Endodermal cell (in vitro differentiated cells): ENCODE measurements at regions not wholly inside any gene's neighbourhood (a gene's known extent, or its start where the extent isn't known, plus 50 kb on each side); places are given as distances from the start of the nearest gene placed in this dataset.

Experiments used
- DNase-seq: peaks from one replicate; pipeline ENCODE4 v3.0.0-alpha.2; 2017
- H3K27ac ChIP-seq: 2 replicates; pipeline ENCODE4 v1.5.1; 2013; ENCODE audit warnings: mild to moderate bottlenecking, low read depth, low read length, moderate library complexity
- H3K27me3 ChIP-seq: 2 replicates; pipeline ENCODE4 v1.6.1; 2013; ENCODE audit warnings: mild to moderate bottlenecking, low read length, moderate library complexity; ENCODE audit not compliant: insufficient read depth, control insufficient read depth, poor library complexity, severe bottlenecking
- H3K36me3 ChIP-seq: 2 replicates; pipeline ENCODE4 v1.7.0; 2013; ENCODE audit warnings: mild to moderate bottlenecking, low read length, moderate library complexity; ENCODE audit not compliant: control insufficient read depth, insufficient read depth
- H3K4me1 ChIP-seq: one replicate; pipeline ENCODE4 v1.7.0; 2013; ENCODE audit warnings: low read length; ENCODE audit not compliant: control insufficient read depth, insufficient read depth
- H3K4me3 ChIP-seq: 2 replicates; pipeline ENCODE4 v1.5.1; 2013; ENCODE audit warnings: mild to moderate bottlenecking, low read length, moderate library complexity
- H3K9ac ChIP-seq: 2 replicates; pipeline ENCODE4 v1.6.1; 2013; ENCODE audit warnings: mild to moderate bottlenecking, low read length, moderate library complexity; ENCODE audit not compliant: poor library complexity, severe bottlenecking; ENCODE audit errors: extremely low read depth
- H3K9me3 ChIP-seq: 2 replicates; pipeline ENCODE4 v1.6.1; 2013; ENCODE audit warnings: mild to moderate bottlenecking, low read length, moderate library complexity; ENCODE audit not compliant: control insufficient read depth
- H3K27ac Mint-ChIP-seq: 2 replicates; pipeline ENCODE4 v1.8.0; 2020; ENCODE audit warnings: mixed read lengths
- H3K27me3 Mint-ChIP-seq: 2 replicates; pipeline ENCODE4 v1.8.0; 2021; ENCODE audit warnings: mild to moderate bottlenecking, mixed read lengths; ENCODE audit not compliant: insufficient read depth
- H3K36me3 Mint-ChIP-seq: 2 replicates; pipeline ENCODE4 v1.8.0; 2020; ENCODE audit warnings: low read depth, mixed read lengths
- H3K4me1 Mint-ChIP-seq: 2 replicates; pipeline ENCODE4 v1.8.0; 2020; ENCODE audit warnings: mixed read lengths
- H3K4me3 Mint-ChIP-seq: 2 replicates; pipeline ENCODE4 v1.8.0; 2020; ENCODE audit warnings: mild to moderate bottlenecking, moderate library complexity, mixed read lengths
- H3K9me3 Mint-ChIP-seq: 2 replicates; pipeline ENCODE4 v1.8.0; 2020; ENCODE audit warnings: mild to moderate bottlenecking, mixed read lengths
- WGBS, 2 experiments: methylation state at CpG; one replicate each; pipeline versions ENCODE4 v1.1.5 to v1.1.7; 2013; ENCODE audit warnings: missing lambda C conversion rate in 2 of 2, mixed read lengths in 1 of 2; ENCODE audit not compliant: insufficient coverage in 1 of 2, insufficient read length in 1 of 2; 5-methylcytosine and 5-hydroxymethylcytosine counted together
- TF ChIP-seq, protein P1 (sequence below): fragments of 200-600 bp; sonication (generic); conservative IDR thresholded peaks from 2 replicates; pipeline ENCODE4 v1.5.0; 2021; ENCODE audit warnings: antibody characterized with exemption, mild to moderate bottlenecking

DNA sequence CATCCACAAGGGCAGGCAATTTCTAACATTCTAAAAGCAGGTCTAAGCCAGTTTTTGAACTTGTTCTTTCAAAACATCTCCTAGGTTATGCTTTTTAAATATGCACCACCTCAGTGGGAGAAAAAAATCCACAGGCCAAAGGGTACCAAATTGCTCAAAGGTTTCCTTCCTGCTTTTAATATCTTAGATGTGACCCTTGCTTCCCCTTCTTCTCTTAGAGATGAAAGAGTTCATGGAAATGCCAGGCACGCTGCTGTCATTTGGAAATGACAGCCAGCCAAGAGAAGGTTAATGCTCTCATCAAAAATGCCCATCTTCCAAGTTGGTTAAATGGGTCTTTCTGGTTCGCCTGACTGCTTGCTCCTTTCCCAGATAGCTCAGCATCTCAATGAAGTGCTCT, 497.1 kb downstream of the CD83 start:
- peaks cover 2% of the 10 kb centered on the region for H3K27me3 Mint-ChIP-seq
- no peak overlapping the region for H3K4me3 Mint-ChIP-seq
- no peaks in the 10 kb centered on the region for H3K36me3 ChIP-seq
- H3K9me3 ChIP-seq: peaks cover 13% of the 10 kb centered on the region
- H3K9ac ChIP-seq: no peak overlapping the region
- no peaks in the 10 kb centered on the region for H3K4me1 ChIP-seq
- peaks cover 8% of the 10 kb centered on the region for H3K4me1 Mint-ChIP-seq
- no peak overlapping the region for H3K27ac ChIP-seq
- H3K27ac Mint-ChIP-seq: no peak overlapping the region
- TF ChIP-seq, protein P1, sequence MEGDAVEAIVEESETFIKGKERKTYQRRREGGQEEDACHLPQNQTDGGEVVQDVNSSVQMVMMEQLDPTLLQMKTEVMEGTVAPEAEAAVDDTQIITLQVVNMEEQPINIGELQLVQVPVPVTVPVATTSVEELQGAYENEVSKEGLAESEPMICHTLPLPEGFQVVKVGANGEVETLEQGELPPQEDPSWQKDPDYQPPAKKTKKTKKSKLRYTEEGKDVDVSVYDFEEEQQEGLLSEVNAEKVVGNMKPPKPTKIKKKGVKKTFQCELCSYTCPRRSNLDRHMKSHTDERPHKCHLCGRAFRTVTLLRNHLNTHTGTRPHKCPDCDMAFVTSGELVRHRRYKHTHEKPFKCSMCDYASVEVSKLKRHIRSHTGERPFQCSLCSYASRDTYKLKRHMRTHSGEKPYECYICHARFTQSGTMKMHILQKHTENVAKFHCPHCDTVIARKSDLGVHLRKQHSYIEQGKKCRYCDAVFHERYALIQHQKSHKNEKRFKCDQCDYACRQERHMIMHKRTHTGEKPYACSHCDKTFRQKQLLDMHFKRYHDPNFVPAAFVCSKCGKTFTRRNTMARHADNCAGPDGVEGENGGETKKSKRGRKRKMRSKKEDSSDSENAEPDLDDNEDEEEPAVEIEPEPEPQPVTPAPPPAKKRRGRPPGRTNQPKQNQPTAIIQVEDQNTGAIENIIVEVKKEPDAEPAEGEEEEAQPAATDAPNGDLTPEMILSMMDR: no peak
- 85 to 94% methylated on average over 2 of the region's 2 CpGs for WGBS, 2 experiments
- peaks cover 2% of the 10 kb centered on the region for H3K36me3 Mint-ChIP-seq
- H3K4me3 ChIP-seq: no peak overlapping the region
- no peak for DNase-seq
- peaks cover 23% of the 10 kb centered on the region for H3K9me3 Mint-ChIP-seq
- no peaks in the 10 kb centered on the region for H3K27me3 ChIP-seq

DNA sequence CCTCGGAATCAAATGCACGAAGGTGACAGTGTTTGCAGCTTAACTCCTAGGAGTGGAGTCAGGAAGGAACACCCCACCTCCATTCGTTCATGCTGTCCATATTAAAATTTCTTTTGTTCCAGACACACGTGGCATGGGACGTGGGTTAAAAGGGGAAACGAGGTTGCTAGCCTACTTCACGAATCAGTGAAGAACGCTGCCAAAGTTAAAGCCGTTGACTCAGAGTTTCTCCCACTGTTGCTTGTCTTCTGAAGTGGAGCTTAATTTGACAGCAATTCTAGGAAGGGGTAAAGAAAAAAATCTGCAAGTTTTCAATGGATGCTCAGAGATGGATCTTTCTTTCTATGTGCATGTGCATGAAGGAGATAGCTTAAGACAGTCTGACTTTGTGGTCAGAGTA, 499.1 kb downstream of the CD83 start:
- WGBS, 2 experiments: 91 to 95% methylated on average over 7 to 9 of the region's 9 CpGs
- H3K27me3 ChIP-seq: no peaks in the 10 kb centered on the region
- no peak overlapping the region for H3K9ac ChIP-seq
- no peak overlapping the region for H3K4me3 Mint-ChIP-seq
- no peak for DNase-seq
- TF ChIP-seq, protein P1: no peak
- H3K36me3 ChIP-seq: no peaks in the 10 kb centered on the region
- no peak overlapping the region for H3K27ac Mint-ChIP-seq
- peaks cover 2% of the 10 kb centered on the region for H3K36me3 Mint-ChIP-seq
- H3K27me3 Mint-ChIP-seq: peaks cover 2% of the 10 kb centered on the region
- H3K27ac ChIP-seq: no peak overlapping the region
- H3K4me3 ChIP-seq: no peak overlapping the region
- H3K9me3 ChIP-seq: peaks cover 13% of the 10 kb centered on the region
- no peaks in the 10 kb centered on the region for H3K4me1 ChIP-seq
- peaks cover 13% of the 10 kb centered on the region for H3K4me1 Mint-ChIP-seq
- H3K9me3 Mint-ChIP-seq: peaks cover 18% of the 10 kb centered on the region

DNA sequence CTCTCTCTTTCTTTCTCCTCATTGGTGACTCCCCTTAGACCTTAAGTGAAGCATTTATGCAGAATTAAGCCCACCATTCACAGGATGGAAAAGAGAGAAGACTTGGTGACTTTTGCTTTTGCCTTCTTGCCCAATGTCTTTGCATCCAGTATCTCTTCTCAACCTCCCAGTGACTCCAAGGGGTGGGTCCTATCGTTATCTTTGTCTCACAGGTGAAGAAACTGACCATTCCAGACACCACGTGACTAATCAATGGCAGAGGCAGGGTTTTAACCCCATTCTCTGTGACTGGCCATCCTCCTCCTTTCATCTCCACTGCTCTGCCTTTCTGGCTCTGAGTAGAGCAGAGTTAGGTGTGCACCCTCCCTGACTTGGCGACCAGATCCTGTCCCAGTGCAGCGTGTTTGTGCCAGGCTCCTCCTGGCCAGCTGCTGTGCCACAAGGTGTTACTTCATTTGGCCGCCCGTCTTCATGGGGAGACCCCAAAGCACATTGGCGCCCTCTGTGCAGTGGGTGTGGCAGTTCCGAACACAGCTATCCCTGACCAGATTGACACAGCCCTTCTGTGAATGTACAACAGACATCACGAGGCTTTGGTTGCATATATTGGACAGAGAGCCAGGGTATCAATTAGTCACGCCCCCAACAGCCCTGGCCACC, 501.3 kb downstream of the CD83 start:
- no peaks in the 10 kb centered on the region for H3K27me3 Mint-ChIP-seq
- Histone ChIP-seq H3K9me3 (peaks cover 13% of the 10 kb centered on the region), H3K9ac (no peak overlapping the region), H3K27ac (no peak overlapping the region), H3K4me3 (no peak overlapping the region), H3K27me3 (no peaks in the 10 kb centered on the region), H3K36me3 (no peaks in the 10 kb centered on the region), H3K4me1 (no peaks in the 10 kb centered on the region)
- H3K36me3 Mint-ChIP-seq: peaks cover 2% of the 10 kb centered on the region
- TF ChIP-seq, protein P1: no peak
- H3K9me3 Mint-ChIP-seq: peaks cover 18% of the 10 kb centered on the region
- 91 to 93% methylated on average over 8 to 10 of the region's 10 CpGs for WGBS, 2 experiments
- no peak overlapping the region for H3K27ac Mint-ChIP-seq
- H3K4me3 Mint-ChIP-seq: no peak overlapping the region
- peaks cover 31% of the 10 kb centered on the region for H3K4me1 Mint-ChIP-seq
- DNase-seq: no peak
